Upper lobe of right lung (tissue), 1 donor: ENCODE measurements at regions not wholly inside any gene's neighbourhood (a gene's known extent, or its start where the extent isn't known, plus 50 kb on each side); places are given as distances from the start of the nearest gene placed in this dataset.
A peak's percentile ranks its signal among the peaks of the same experiment; 100 is the strongest.
"Not testable (repeated sequence)": the region's sequence is repeated elsewhere in the genome, so short reads cannot be mapped to it uniquely, and the experiment has no call there.

Experiments
- ATAC-seq: fragments of 200-7000 bp; cut with Tn5 transposase; one replicate; pipeline ENCODE4 v1.9.1; 2020; ENCODE audit warnings: mild to moderate bottlenecking, moderate library complexity
- DNase-seq: peaks from one replicate; pipeline ENCODE4 v3.0.0-alpha.2; 2020
- H3K27ac ChIP-seq: fragments of 200-600 bp; one replicate; pipeline ENCODE4 v1.8.0; 2022
- H3K27me3 ChIP-seq: fragments of 200-600 bp; one replicate; pipeline ENCODE4 v1.8.0; 2022; ENCODE audit warnings: mild to moderate bottlenecking
- H3K36me3 ChIP-seq: fragments of 200-600 bp; one replicate; pipeline ENCODE4 v1.8.0; 2022
- H3K4me1 ChIP-seq: fragments of 200-600 bp; one replicate; pipeline ENCODE4 v1.8.0; 2022
- H3K4me3 ChIP-seq: fragments of 200-600 bp; one replicate; pipeline ENCODE4 v1.8.0; 2022; ENCODE audit warnings: mild to moderate bottlenecking
- H3K9me3 ChIP-seq: fragments of 200-600 bp; one replicate; pipeline ENCODE4 v1.8.0; 2022
- intact Hi-C: fragments of 100-400 bp; cut with DNase I; formaldehyde crosslinking; loops from one replicate; pipeline ENCODE4 v1.11.0; 2022
- TF ChIP-seq, protein P1 (sequence below): fragments of 200-600 bp; IDR thresholded peaks from one replicate; pipeline ENCODE4 v1.8.0; 2022; ENCODE audit warnings: antibody characterized with exemption
- donor health status: DM: no; HTN: yes; CAD: no; lungs with severe emphysema.

DNA sequence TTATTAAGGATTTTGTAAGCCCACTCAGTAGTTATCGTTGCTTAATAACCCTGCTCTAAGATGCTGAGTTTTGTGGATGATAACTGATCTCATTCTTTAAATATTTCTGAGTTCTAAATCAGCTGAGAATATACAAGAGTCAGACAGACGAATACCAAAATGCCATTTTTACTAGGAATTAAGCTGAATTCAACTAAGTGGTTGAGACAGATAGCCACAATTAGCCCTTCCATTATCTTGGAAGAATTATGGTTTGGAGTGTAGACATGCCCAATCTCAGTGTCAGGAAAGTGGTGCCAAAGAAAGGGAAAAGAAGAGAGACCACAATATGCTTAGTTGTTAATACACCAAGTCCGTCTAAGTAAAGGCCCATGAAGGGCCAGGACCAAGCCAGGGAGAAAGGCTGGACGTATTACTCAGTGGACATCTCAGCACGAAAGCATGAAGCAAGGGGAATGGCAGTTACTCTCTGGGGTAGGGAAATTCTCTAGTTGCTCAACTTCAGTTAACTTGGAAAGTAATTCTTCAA lies 58.6 kb downstream of the KCNA5 start:
- no peak overlapping the region for H3K27ac ChIP-seq
- H3K9me3 ChIP-seq = no peaks in the 10 kb centered on the region
- H3K36me3 ChIP-seq = no peaks in the 10 kb centered on the region
- H3K4me1 ChIP-seq = peaks cover 7% of the 10 kb centered on the region
- intact Hi-C loops = no loop called here
- TF ChIP-seq, protein P1, sequence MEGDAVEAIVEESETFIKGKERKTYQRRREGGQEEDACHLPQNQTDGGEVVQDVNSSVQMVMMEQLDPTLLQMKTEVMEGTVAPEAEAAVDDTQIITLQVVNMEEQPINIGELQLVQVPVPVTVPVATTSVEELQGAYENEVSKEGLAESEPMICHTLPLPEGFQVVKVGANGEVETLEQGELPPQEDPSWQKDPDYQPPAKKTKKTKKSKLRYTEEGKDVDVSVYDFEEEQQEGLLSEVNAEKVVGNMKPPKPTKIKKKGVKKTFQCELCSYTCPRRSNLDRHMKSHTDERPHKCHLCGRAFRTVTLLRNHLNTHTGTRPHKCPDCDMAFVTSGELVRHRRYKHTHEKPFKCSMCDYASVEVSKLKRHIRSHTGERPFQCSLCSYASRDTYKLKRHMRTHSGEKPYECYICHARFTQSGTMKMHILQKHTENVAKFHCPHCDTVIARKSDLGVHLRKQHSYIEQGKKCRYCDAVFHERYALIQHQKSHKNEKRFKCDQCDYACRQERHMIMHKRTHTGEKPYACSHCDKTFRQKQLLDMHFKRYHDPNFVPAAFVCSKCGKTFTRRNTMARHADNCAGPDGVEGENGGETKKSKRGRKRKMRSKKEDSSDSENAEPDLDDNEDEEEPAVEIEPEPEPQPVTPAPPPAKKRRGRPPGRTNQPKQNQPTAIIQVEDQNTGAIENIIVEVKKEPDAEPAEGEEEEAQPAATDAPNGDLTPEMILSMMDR = no peak
- no peak overlapping the region for H3K4me3 ChIP-seq
- DNase-seq (no peak), ATAC-seq (no peak)
- peaks cover 3% of the 10 kb centered on the region for H3K27me3 ChIP-seq

- H3K36me3 ChIP-seq = no peaks in the 10 kb centered on the region
- peaks cover 3% of the 10 kb centered on the region for H3K27me3 ChIP-seq
- intact Hi-C loops = no loop called here
- H3K27ac ChIP-seq = no peak overlapping the region
- TF ChIP-seq, protein P1 = no peak
- ATAC-seq (no peak), DNase-seq (no peak)
- no peak overlapping the region for H3K4me3 ChIP-seq
- H3K4me1 ChIP-seq = peaks cover 7% of the 10 kb centered on the region
- H3K9me3 ChIP-seq = no peaks in the 10 kb centered on the region
Observed at GRCh38 chr12:5102806-5103205, 59.1 kb downstream of the KCNA5 start.

DNA sequence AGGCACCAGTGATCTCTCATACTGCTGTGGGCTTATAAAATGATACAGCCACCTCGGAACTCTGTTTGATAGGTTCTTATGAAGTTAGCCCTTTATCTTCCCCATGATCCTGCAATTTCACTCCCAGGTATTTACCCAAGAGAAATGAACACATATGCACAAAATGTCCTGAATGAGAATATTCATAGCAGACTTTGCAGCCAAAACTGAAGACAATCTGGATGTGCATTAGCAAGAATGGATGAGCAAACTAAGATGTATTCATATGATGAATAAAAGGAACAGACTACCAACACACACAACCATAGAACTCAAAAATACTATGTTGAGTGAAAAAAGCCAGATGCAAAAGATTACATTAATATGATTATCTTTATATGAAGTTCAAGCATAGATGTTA lies 66.7 kb downstream of the KCNA5 start:
- TF ChIP-seq, protein P1 = no peak
- H3K36me3 ChIP-seq = no peaks in the 10 kb centered on the region
- intact Hi-C loops = no loop called here
- ATAC-seq (no peak), DNase-seq (no peak)
- no peak overlapping the region for H3K27ac ChIP-seq
- peaks cover 9% of the 10 kb centered on the region for H3K27me3 ChIP-seq
- no peaks in the 10 kb centered on the region for H3K9me3 ChIP-seq
- H3K4me3 ChIP-seq = no peak overlapping the region
- no peaks in the 10 kb centered on the region for H3K4me1 ChIP-seq

- Histone ChIP-seq H3K36me3 (no peaks in the 10 kb centered on the region), H3K9me3 (no peaks in the 10 kb centered on the region), H3K27ac (no peak overlapping the region), H3K4me3 (no peak overlapping the region), H3K27me3 (no peaks in the 10 kb centered on the region), H3K4me1 (no peaks in the 10 kb centered on the region)
- TF ChIP-seq, protein P1 = no peak
- ATAC-seq = peak; percentile 75
- no peak for DNase-seq
- intact Hi-C loops = no loop called here
Observed at GRCh38 chr12:5114436-5114835, 70.8 kb downstream of the KCNA5 start.

DNA sequence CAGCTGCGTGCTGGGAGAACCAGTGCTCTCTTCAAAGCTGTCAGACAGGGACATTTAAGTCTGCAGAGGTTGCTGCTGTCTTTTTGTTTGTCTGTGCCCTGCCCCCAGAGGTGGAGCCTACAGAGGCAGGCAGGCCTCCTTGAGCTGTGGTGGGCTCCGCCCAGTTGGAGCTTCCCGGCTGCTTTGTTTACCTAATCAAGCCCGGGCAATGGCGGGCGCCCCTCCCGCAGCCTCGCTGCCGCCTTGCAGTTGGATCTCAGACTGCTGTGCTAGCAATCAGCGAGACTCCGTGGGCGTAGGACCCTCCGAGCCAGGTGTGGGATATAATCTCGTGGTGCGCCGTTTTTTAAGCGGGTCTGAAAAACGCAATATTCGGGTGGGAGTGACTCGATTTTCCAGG lies 78.1 kb downstream of the KCNA5 start:
- ATAC-seq, intact Hi-C loops, H3K4me3 ChIP-seq, H3K27ac ChIP-seq, H3K9me3 ChIP-seq, H3K27me3 ChIP-seq, H3K36me3 ChIP-seq, H3K4me1 ChIP-seq, DNase-seq: not testable (repeated sequence)

GRCh38 chr12:5122256-5122831 lies 78.7 kb downstream of the KCNA5 start:
- H3K4me3 ChIP-seq, H3K36me3 ChIP-seq, H3K4me1 ChIP-seq, ATAC-seq, H3K9me3 ChIP-seq, intact Hi-C loops, DNase-seq, H3K27me3 ChIP-seq, H3K27ac ChIP-seq: not testable (repeated sequence)

DNA sequence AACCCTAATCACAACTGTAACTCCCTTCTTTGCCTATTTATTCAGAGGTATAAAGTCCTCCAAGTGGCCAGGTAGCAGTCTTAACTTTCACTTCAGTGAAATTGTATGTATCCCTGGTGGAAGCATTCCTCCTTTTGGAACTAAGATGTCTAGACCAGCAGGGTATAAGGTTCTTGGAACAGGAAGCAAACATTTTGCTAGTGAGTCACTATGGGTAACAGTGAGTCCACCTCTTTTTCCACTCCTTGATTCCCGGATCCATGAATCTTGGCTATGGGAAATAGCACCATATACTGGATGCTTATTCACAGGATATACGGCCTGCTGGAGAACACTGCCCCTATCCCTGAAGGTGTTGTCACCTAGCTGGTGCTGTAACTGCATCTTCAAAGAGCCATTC lies 80.2 kb downstream of the KCNA5 start:
- intact Hi-C loops = no loop called here
- ATAC-seq (no peak), DNase-seq (no peak)
- Histone ChIP-seq H3K27ac (no peak overlapping the region), H3K4me3 (no peak overlapping the region), H3K9me3 (no peaks in the 10 kb centered on the region), H3K4me1 (no peaks in the 10 kb centered on the region), H3K27me3 (no peaks in the 10 kb centered on the region), H3K36me3 (no peaks in the 10 kb centered on the region)
- TF ChIP-seq, protein P1 = no peak
